HG02870 (cell line): ENCODE measurements at regions not wholly inside any gene's neighbourhood (a gene's known extent, or its start where the extent isn't known, plus 50 kb on each side); places are given as distances from the start of the nearest gene placed in this dataset.

Experiments used
- ATAC-seq: cut with Tn5 transposase; IDR thresholded peaks from one replicate; pipeline ENCODE4 v1.9.1; 2021; ENCODE audit warnings: mild to moderate bottlenecking, moderate library complexity; ENCODE audit not compliant: unreplicated experiment

- ATAC-seq, result no peak
Observed at GRCh38 chr9:663541-663940, 178.0 kb upstream of the DMRT1 start.

GRCh38 chr9:665296-665695, 176.2 kb upstream of the DMRT1 start:
- no peak for ATAC-seq

GRCh38 chr9:671997-672396, 169.5 kb upstream of the DMRT1 start:
- no peak for ATAC-seq

DNA sequence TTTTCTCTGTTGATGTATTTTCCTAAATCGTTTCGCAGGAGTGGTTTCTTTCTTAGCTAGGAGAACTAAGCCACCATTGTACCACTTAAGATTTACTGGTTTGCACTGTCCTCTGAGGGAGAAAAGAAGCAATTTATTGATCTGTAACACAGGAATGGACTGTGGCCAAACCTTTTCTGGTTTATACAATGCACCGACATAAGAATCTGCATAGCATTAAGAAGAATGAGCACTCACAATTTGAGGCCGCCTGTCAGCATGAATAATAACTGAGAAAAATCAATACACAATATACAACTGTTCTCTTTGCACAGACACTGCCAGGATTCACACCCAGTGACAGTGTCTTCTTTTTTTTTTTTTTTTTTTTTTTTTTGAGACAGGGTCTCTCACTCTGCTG, 168.6 kb upstream of the DMRT1 start:
- no peak for ATAC-seq

DNA sequence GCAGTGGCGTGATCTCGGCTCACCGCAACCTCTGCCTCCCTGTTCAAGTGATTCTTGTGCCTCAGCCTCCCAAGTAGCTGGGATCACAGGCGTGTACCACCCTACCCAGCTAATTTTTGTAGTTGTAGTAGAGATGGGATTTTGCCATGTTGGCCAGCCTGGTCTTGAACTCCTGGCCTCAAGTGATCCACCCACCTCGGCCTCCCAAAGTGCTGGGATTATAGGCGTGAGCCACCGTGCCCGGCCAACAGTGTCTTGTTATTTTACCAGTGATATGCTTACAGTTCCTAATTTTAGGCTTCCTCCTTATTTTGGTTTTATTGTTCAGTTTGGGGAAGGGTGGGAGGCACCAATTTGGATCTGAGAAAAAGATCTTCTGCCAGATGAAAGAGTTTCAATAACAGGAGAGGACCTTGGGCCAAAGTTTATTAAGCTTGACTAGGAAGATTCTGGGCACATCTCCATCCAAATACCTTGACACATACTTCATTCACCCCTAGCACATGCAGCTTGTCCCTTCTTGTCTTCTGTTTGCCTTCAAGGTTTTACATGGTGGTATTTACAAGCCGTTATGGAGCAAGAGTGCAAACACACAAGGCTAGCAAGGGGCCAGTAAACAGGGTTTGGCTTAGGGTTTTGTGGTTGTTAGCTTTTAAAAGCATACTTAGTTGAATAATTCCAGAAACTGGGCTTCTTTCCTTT, 168.1 kb upstream of the DMRT1 start:
- ATAC-seq, result no peak

GRCh38 chr9:673966-674526, 167.5 kb upstream of the DMRT1 start:
- ATAC-seq, result no peak

DNA sequence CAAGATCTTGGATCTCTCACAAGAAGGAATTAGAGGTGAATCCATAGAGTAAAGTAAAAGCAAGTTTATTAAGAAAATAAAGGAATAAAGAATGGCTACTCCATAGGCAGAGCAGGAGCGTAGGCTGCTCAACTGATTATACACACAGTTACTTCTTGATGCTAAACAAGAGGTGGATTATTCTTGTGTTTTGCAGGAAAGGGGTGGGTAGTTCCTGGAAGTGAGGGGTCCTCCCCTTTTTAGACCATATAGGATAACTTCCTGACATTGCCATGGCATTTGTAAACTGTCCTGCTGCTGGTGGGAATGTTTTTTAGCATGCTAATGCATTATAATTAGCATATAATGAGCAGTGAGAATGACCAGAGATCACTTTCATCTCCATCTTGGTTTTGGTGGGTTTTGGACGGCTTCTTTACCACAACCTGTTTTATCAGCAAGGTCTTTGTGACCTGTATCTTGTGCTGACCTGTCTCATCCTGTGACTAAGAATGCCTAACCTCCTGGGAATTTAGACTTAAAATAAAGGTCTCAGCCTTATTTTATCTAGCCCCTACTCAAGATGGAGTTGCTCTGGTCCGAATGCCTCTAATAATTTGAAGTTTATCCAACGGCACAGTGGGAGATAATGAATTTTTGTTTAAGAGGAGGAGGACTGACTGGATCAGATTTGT, 165.7 kb upstream of the DMRT1 start:
- no peak for ATAC-seq

- ATAC-seq, result no peak
Observed at GRCh38 chr9:676780-677438, 164.6 kb upstream of the DMRT1 start.

DNA sequence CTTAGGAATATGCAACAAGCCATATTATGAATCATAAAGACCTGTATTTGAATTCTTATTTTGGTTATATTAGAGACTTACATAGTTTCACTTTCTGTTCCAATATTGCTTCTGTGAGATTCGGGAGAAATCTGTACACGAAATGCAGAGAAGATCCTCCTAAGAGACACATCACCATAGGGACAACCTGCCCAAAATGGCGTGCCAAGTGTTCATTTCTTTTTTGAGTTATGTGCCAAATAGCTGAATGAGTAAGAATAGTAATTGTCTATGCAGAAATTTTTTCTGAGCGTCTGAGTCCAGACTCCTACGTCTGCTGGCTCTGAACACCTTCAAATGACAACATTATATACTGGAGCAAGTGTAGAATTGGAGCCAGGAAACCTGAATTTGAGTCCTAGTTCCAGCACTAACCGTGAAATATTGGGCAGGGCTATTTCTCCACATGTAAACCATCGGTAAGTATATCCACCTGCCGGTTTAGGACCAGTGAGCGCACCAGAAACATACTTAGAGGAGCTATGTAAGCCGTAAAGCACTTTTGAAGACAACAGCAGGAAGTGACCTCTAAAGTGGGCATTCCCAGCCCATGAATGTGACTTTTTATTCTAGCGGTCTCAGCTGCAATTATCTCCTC, 163.9 kb upstream of the DMRT1 start:
- ATAC-seq, result no peak

- ATAC-seq, result no peak
Observed at GRCh38 chr9:678897-679296, 162.6 kb upstream of the DMRT1 start.

DNA sequence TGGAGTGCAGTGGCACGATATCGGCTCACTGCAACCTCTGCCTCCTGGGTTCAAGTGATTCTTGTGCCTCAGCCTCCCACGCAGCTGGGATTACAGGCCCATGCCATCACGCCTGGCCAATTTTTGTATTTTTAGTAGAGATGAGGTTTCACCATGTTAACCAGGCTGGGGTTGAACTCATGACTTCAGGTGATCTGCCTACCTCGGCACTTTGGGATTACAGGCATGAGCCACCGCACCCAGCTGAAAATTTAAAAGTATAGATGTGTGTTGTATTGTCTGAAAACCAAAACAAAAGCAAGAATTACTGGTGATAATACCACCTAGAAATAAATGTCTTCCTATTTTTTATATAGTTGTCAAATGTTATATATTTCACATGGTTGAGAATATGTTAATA, 162.0 kb upstream of the DMRT1 start:
- ATAC-seq, result no peak

- no peak for ATAC-seq
Observed at GRCh38 chr9:680106-680505, 161.4 kb upstream of the DMRT1 start.

DNA sequence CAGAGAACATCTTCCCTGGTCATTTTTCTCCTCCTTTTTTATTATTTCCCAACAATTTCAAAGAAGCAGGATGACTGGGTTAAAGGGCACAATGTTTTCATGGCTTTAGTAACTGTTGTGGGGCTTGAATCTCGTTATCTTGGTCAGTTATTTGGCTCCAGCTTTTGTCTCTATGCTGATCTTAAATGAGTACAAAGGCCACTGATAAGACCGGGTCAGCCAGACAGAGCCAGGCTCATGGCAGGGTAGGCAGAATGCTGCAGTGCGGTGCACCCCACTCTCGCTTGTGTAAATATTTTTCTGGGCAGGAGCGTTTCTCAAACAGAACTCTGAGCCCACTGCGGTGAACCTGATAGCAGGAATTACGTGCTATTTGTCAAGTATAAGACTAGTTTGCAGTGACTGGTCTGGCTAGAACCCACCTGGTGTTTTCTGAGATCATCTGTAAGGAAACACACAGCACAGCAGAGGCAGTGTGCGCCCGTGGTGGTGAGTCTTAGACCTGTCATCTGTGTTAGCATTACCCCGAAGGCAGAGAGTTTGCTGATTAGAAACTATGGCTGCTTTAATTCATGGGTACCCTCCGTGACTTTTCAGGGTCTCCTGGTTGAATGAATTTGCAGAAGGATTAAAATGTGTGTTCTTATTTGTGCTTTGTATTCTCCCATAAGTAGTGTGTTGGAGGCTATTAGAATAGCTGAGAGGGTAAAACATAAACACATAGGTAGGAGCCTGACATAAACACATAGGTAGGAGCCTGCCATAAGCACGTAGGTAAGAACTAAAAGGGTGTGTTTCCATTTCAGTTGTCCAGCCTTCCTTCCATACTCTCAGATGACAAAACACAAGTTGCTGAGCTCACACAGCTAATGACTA, 158.6 kb upstream of the DMRT1 start:
- no peak for ATAC-seq

DNA sequence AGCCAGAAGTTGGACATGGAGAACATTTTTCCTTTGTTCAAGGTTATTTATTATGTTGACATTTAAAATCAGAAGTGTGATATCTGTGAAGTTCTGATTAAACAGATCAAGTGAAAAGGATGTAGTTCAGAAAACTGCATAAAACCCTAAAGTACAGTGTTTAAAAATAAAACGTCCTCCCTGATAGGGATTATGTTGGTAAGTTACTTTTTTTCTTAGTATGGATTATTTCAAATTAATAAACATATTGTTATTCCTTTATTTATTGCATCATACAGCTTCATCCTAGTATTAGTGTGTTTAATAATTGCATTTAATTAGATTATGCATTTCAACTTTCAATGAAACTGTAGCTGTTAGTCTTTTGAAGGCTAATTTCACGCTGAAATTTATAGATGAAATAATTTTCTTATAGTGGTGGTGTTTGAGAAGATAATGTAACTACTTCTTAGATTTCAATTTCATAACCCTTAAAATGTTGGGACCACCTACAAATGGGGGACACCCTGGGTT, 157.9 kb upstream of the DMRT1 start:
- no peak for ATAC-seq

DNA sequence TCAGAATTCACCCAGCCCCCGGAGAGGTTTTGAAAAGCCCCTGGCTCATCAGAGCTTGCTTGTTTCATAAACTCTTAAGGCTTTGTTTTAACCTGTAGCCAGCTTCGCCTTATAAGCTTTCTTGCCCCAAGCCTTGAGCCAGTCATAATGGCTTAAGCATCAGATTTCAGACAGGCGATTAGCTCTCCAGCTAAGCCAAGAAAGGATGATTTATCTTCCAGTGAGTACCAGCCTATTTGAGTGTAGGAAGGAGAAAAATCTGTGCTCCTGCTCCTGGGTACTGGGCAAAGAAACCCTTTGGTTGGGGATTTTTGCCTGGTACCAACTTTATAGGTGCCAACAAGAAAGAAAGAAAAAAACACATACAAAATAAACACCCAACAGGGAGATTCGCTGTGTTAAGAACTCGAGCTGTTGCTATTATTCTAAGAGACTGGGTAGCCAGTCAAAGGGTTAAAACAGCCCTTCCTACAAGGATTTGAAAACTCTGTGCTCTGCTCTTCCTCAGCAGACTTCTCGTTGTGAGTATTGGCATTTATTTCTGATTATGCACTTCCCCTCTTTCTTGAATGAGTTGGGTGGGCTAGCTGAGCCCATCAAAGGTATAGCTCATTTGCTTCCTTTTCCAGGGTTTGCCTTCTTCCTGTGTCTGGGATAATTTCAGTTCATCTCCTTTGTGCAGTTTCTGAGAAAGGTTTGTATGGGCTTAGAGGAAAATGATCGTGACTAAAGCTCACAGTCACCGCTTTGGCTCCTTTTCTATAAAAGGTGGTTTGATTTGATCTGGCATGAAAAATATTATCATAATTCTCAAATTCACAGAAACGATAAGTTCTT, 157.2 kb upstream of the DMRT1 start:
- ATAC-seq, result no peak

DNA sequence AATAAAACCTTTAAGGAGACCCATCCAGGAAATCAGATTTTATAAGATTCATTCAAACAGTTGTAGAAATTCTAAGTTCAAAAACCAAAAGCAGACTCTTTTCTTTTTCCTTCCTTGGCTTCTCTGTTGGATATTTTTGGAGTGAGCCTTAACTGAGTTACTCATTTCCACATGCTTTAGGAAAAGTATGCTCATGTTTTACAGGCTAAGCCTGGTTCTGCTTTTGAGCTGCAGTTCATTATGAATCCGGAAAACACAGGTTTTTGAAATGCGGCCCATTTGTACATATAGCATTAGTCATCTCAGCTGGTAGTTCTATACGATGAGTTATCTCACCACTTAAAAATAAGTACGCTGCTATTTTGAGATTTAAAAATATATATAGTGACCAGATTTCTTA, 156.6 kb upstream of the DMRT1 start:
- no peak for ATAC-seq

DNA sequence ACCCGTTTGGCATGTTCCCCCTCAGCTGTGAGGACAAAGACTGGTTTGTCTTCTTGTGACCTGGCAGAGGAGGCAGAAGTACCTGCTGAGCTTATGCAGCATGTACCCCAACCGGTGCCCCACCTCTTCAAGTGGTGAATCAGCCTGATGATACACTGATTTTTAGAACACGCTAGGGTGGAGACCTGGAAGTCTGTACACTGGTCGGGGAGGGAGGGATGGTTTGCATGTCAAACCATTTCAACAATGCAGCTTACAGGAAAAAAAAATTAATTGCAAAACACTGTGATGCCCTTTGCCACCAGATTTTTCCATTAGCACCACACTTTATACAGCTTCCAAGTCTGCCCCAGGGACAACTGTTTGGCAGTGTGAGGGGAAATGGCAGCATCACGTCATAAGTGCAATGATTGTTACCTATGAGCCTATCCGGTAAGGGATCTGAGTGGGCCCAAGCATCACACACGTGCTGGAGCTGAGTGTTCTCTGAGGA, 155.1 kb upstream of the DMRT1 start:
- no peak for ATAC-seq

DNA sequence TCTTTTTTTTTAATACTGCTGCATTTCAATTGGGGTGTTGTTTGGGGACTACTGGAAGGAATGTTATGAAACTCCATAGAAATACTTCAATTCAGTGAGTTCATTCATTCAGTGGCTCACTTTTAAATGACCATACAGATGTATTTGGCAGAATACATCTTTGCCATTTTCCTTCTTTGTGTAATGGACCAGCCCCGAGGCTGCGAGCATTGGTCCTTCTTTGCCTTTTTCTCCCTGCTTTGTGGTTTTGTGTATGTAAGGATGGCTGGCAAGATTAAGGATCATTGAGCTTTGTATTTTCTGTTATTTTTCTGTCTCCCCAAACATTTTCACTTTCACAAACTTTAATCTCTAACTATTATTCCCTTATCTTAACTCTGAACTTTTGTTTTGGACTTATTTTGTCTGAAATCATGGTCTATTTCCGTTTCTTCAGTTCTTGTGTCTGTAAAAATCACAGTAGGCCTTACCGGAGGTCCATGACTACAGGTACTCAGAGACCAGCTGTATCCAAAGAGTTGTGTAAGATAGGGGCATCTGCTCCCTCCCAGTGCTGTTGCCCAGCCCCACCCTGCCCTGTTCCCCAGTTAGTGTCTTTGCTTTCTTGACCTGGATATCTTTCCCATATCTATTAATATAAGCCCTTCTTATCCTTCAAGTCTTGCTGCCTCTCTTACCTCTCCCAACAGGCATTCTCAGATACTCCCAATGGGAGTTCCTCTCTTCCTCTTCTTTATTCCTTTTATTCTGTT, 154.3 kb upstream of the DMRT1 start:
- no peak for ATAC-seq

DNA sequence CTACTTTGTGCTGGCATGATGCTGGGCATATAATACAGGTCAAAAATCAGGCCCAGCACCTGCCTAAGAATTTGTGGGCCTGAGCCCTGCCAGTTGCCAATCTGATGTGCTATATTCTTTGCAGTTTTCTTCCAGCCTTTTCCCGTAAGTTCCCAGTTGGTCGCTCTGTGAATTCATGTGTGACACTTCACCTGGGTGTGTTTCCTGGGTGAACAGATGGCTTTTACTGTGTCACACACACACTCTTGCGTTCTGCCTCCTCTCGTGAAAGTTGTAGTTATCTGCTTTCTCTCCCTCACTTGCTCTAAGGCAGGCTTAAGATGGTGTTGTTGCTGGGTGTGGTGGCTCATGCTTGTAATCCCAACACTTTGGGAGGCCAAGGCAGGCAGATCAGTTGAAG, 153.5 kb upstream of the DMRT1 start:
- no peak for ATAC-seq
